Activated naive CD8-positive, alpha-beta T cell treated with anti-CD3 and anti-CD28 coated beads for 36 hours (primary cell): ENCODE measurements at regions not wholly inside any gene's neighbourhood (a gene's known extent, or its start where the extent isn't known, plus 50 kb on each side); places are given as distances from the start of the nearest gene placed in this dataset.

Source experiments
- DNase-seq: peaks from one replicate; pipeline ENCODE4 v3.0.0; 2021
- H3K27ac Mint-ChIP-seq: one replicate; pipeline ENCODE4 v1.8.0; 2022; ENCODE audit warnings: mild to moderate bottlenecking, moderate library complexity, mixed read lengths
- H3K27me3 Mint-ChIP-seq: one replicate; pipeline ENCODE4 v1.8.0; 2022; ENCODE audit warnings: mild to moderate bottlenecking, mixed read lengths
- H3K36me3 Mint-ChIP-seq: one replicate; pipeline ENCODE4 v1.8.0; 2021; ENCODE audit warnings: mild to moderate bottlenecking, mixed read lengths
- H3K4me1 Mint-ChIP-seq: one replicate; pipeline ENCODE4 v1.8.0; 2021; ENCODE audit warnings: mixed read lengths
- H3K4me3 Mint-ChIP-seq: one replicate; pipeline ENCODE4 v1.8.0; 2022; ENCODE audit warnings: mild to moderate bottlenecking, moderate library complexity, mixed read lengths
- H3K9me3 Mint-ChIP-seq: one replicate; pipeline ENCODE4 v1.8.0; 2022; ENCODE audit warnings: mixed read lengths

- H3K36me3 Mint-ChIP-seq: no peaks in the 10 kb centered on the region
- no peak for DNase-seq
- H3K9me3 Mint-ChIP-seq: no peaks in the 10 kb centered on the region
- H3K27me3 Mint-ChIP-seq: peaks cover 2% of the 10 kb centered on the region
- H3K4me3 Mint-ChIP-seq: no peak overlapping the region
- H3K4me1 Mint-ChIP-seq: no peaks in the 10 kb centered on the region
- H3K27ac Mint-ChIP-seq: no peak overlapping the region
These were observed 203.5 kb upstream of the RMST start for GRCh38 chr12:97259098-97259497.

- no peaks in the 10 kb centered on the region for H3K36me3 Mint-ChIP-seq
- no peaks in the 10 kb centered on the region for H3K4me1 Mint-ChIP-seq
- H3K9me3 Mint-ChIP-seq: no peaks in the 10 kb centered on the region
- no peaks in the 10 kb centered on the region for H3K27me3 Mint-ChIP-seq
- DNase-seq: no peak
- no peak overlapping the region for H3K4me3 Mint-ChIP-seq
- no peak overlapping the region for H3K27ac Mint-ChIP-seq
These were observed 201.8 kb upstream of the RMST start for GRCh38 chr12:97260786-97261185.

GRCh38 chr12:97267166-97267565 is 195.4 kb upstream of the RMST start:
- peaks cover 5% of the 10 kb centered on the region for H3K27me3 Mint-ChIP-seq
- no peaks in the 10 kb centered on the region for H3K4me1 Mint-ChIP-seq
- H3K4me3 Mint-ChIP-seq: no peak overlapping the region
- no peak overlapping the region for H3K27ac Mint-ChIP-seq
- DNase-seq: no peak
- peaks cover 8% of the 10 kb centered on the region for H3K9me3 Mint-ChIP-seq
- no peaks in the 10 kb centered on the region for H3K36me3 Mint-ChIP-seq

GRCh38 chr12:97267594-97268202 is 194.9 kb upstream of the RMST start:
- peaks cover 5% of the 10 kb centered on the region for H3K27me3 Mint-ChIP-seq
- H3K4me3 Mint-ChIP-seq: no peak overlapping the region
- H3K9me3 Mint-ChIP-seq: peaks cover 8% of the 10 kb centered on the region
- no peak overlapping the region for H3K27ac Mint-ChIP-seq
- DNase-seq: no peak
- H3K36me3 Mint-ChIP-seq: no peaks in the 10 kb centered on the region
- no peaks in the 10 kb centered on the region for H3K4me1 Mint-ChIP-seq

GRCh38 chr12:97272471-97272870 is 190.1 kb upstream of the RMST start:
- Mint-ChIP-seq H3K9me3 (peaks cover 8% of the 10 kb centered on the region), H3K4me1 (no peaks in the 10 kb centered on the region), H3K36me3 (no peaks in the 10 kb centered on the region), H3K4me3 (no peak overlapping the region), H3K27me3 (peaks cover 16% of the 10 kb centered on the region), H3K27ac (no peak overlapping the region)
- no peak for DNase-seq

- Mint-ChIP-seq H3K27ac (no peak overlapping the region), H3K4me1 (no peaks in the 10 kb centered on the region), H3K36me3 (no peaks in the 10 kb centered on the region), H3K9me3 (peaks cover 4% of the 10 kb centered on the region), H3K27me3 (peaks cover 16% of the 10 kb centered on the region), H3K4me3 (no peak overlapping the region)
- DNase-seq: no peak
These were observed 188.2 kb upstream of the RMST start for GRCh38 chr12:97274386-97274785.

GRCh38 chr12:97275256-97275655 is 187.3 kb upstream of the RMST start:
- no peaks in the 10 kb centered on the region for H3K36me3 Mint-ChIP-seq
- DNase-seq: no peak
- no peaks in the 10 kb centered on the region for H3K4me1 Mint-ChIP-seq
- H3K4me3 Mint-ChIP-seq: no peak overlapping the region
- H3K9me3 Mint-ChIP-seq: peaks cover 4% of the 10 kb centered on the region
- no peak overlapping the region for H3K27ac Mint-ChIP-seq
- H3K27me3 Mint-ChIP-seq: peaks cover 16% of the 10 kb centered on the region

- Mint-ChIP-seq H3K4me3 (no peak overlapping the region), H3K4me1 (no peaks in the 10 kb centered on the region), H3K27ac (no peak overlapping the region), H3K27me3 (peaks cover 11% of the 10 kb centered on the region), H3K36me3 (no peaks in the 10 kb centered on the region), H3K9me3 (no peaks in the 10 kb centered on the region)
- no peak for DNase-seq
These were observed 186.6 kb upstream of the RMST start for GRCh38 chr12:97275728-97276590.

GRCh38 chr12:97276661-97277429 is 185.8 kb upstream of the RMST start:
- H3K27ac Mint-ChIP-seq: no peak overlapping the region
- H3K9me3 Mint-ChIP-seq: no peaks in the 10 kb centered on the region
- no peaks in the 10 kb centered on the region for H3K36me3 Mint-ChIP-seq
- H3K27me3 Mint-ChIP-seq: peaks cover 11% of the 10 kb centered on the region
- H3K4me3 Mint-ChIP-seq: no peak overlapping the region
- DNase-seq: no peak
- H3K4me1 Mint-ChIP-seq: no peaks in the 10 kb centered on the region

GRCh38 chr12:97283297-97283696 is 179.3 kb upstream of the RMST start:
- Mint-ChIP-seq H3K9me3 (no peaks in the 10 kb centered on the region), H3K4me1 (no peaks in the 10 kb centered on the region)
- no peak for DNase-seq

GRCh38 chr12:97288531-97288930 is 174.1 kb upstream of the RMST start:
- H3K27ac Mint-ChIP-seq: no peak overlapping the region
- DNase-seq: no peak
- H3K36me3 Mint-ChIP-seq: no peaks in the 10 kb centered on the region
- H3K4me3 Mint-ChIP-seq: no peak overlapping the region
- H3K27me3 Mint-ChIP-seq: no peaks in the 10 kb centered on the region
- H3K4me1 Mint-ChIP-seq: no peaks in the 10 kb centered on the region
- no peaks in the 10 kb centered on the region for H3K9me3 Mint-ChIP-seq

More at GRCh38 chr12:97283297-97283696, 179.3 kb upstream of the RMST start:
- Mint-ChIP-seq H3K36me3 (no peaks in the 10 kb centered on the region), H3K27ac (no peak overlapping the region), H3K4me3 (no peak overlapping the region), H3K27me3 (no peaks in the 10 kb centered on the region)

- no peak for DNase-seq
- Mint-ChIP-seq H3K27me3 (peaks cover 2% of the 10 kb centered on the region), H3K27ac (no peak overlapping the region), H3K36me3 (no peaks in the 10 kb centered on the region), H3K9me3 (peaks cover 10% of the 10 kb centered on the region), H3K4me3 (no peak overlapping the region), H3K4me1 (no peaks in the 10 kb centered on the region)
These were observed 170.0 kb upstream of the RMST start for GRCh38 chr12:97292588-97292987.

GRCh38 chr12:97293541-97293940 is 169.1 kb upstream of the RMST start:
- DNase-seq: no peak
- Mint-ChIP-seq H3K36me3 (no peaks in the 10 kb centered on the region), H3K4me3 (no peak overlapping the region), H3K27me3 (peaks cover 3% of the 10 kb centered on the region), H3K9me3 (peaks cover 10% of the 10 kb centered on the region), H3K27ac (no peak overlapping the region), H3K4me1 (no peaks in the 10 kb centered on the region)

GRCh38 chr12:97299847-97300246 is 162.8 kb upstream of the RMST start:
- DNase-seq: no peak
- no peaks in the 10 kb centered on the region for H3K4me1 Mint-ChIP-seq
- H3K9me3 Mint-ChIP-seq: peaks cover 8% of the 10 kb centered on the region
- H3K36me3 Mint-ChIP-seq: no peaks in the 10 kb centered on the region
- H3K27me3 Mint-ChIP-seq: peaks cover 7% of the 10 kb centered on the region
- H3K4me3 Mint-ChIP-seq: no peak overlapping the region
- no peak overlapping the region for H3K27ac Mint-ChIP-seq

GRCh38 chr12:97300431-97300830 is 162.2 kb upstream of the RMST start:
- Mint-ChIP-seq H3K4me1 (no peaks in the 10 kb centered on the region), H3K4me3 (no peak overlapping the region), H3K27me3 (peaks cover 7% of the 10 kb centered on the region), H3K36me3 (no peaks in the 10 kb centered on the region), H3K27ac (no peak overlapping the region), H3K9me3 (peaks cover 2% of the 10 kb centered on the region)
- no peak for DNase-seq
